ENCODE measurements at regions not wholly inside any gene's neighbourhood (a gene's known extent, or its start where the extent isn't known, plus 50 kb on each side); places are given as distances from the start of the nearest gene placed in this dataset.

DNA sequence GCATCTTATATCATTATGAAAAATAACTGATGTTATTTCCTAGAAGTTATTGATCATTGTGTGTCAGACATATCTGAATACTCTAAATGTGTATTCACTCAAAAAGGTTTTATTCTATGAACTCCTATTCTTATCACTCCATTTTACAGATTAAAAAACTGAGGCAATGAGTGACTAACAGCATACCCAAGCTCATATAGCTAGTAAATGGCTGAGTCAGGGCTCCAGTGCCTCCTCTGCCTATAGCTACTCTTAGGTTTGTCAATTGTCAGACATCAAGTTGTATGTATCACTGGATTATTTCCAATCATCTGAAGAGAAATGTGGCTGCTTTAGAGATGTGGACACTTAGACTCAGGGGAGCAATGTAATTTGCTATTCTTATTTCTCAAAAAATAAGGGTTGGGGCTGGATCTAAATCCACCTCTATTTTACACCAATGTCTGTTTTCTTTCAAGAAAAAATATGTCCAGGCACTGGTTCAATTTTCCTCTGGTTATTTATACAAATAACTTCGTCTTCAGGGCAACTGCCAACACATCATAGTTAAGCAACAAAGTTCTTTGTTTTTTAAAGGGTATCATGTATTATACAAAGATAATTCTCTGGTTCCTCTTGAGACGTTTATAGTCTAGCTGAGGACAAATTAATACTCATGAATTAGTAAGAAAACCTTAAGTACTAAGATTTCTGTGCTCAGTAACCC lies 328.9 kb upstream of the MAF start:
- Histone ChIP-seq H4K20me1 (replicated peaks; ENCODE audit: control insufficient read depth, extremely low read depth, insufficient read depth, low read length) (no peaks in the 10 kb centered on the region), H3K4me3 (replicated peaks in 1 of 3; ENCODE audit: insufficient read depth in 1 of 3, low read depth in 1 of 3, low read length in 3 of 3) (no peak overlapping the region), H3K4me2 (ENCODE audit: insufficient read depth, low read length) (no peak overlapping the region), H3K79me2 (ENCODE audit: control insufficient read depth, insufficient read depth, low read length) (no peaks in the 10 kb centered on the region), H3K4me1 (ENCODE audit: control insufficient read depth, extremely low read depth, insufficient read depth, low read length) (no peaks in the 10 kb centered on the region), H3K9ac (replicated peaks; ENCODE audit: extremely low read depth, insufficient read depth, low read length) (no peak overlapping the region), H2AFZ (ENCODE audit: low read depth, low read length) (no peak overlapping the region), H3K9me1 (replicated peaks; ENCODE audit: control insufficient read depth, extremely low read depth, insufficient read depth, low read length) (no peaks in the 10 kb centered on the region), H3K27me3 (ENCODE audit: control insufficient read depth in 2 of 2, insufficient read depth in 2 of 2, low read length in 2 of 2) (no peaks in the 10 kb centered on the region), H3K9me3 (replicated peaks; ENCODE audit: control insufficient read depth, insufficient read depth, low read length) (peaks cover 2% of the 10 kb centered on the region), H3K27ac (ENCODE audit: insufficient read depth, low read depth, low read length) (no peak overlapping the region), H3K36me3 (ENCODE audit: control insufficient read depth in 2 of 2, extremely low read depth in 1 of 2, insufficient read depth in 2 of 2, low read length in 2 of 2) (no peaks in the 10 kb centered on the region)
- intact Hi-C loops (cut with micrococcal nuclease): no loop called here
- DNase-seq (ENCODE audit: low read depth, low spot score) (no peak), FAIRE-seq (no peak)
- CTCF ChIA-PET: no interaction called here
- POLR2A ChIA-PET: no interaction called here
- BruUV-seq (replicated peaks): no TSS peak
- TF ChIP-seq, protein P1, sequence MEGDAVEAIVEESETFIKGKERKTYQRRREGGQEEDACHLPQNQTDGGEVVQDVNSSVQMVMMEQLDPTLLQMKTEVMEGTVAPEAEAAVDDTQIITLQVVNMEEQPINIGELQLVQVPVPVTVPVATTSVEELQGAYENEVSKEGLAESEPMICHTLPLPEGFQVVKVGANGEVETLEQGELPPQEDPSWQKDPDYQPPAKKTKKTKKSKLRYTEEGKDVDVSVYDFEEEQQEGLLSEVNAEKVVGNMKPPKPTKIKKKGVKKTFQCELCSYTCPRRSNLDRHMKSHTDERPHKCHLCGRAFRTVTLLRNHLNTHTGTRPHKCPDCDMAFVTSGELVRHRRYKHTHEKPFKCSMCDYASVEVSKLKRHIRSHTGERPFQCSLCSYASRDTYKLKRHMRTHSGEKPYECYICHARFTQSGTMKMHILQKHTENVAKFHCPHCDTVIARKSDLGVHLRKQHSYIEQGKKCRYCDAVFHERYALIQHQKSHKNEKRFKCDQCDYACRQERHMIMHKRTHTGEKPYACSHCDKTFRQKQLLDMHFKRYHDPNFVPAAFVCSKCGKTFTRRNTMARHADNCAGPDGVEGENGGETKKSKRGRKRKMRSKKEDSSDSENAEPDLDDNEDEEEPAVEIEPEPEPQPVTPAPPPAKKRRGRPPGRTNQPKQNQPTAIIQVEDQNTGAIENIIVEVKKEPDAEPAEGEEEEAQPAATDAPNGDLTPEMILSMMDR (IDR thresholded peaks at IDR 0.05; ENCODE audit: extremely low read depth in 1 of 2, insufficient read depth in 1 of 2, low read depth in 1 of 2, low read length in 2 of 2): no peak
- no peak for TF ChIP-seq POLR2AphosphoS5 (IDR thresholded peaks at IDR 0.05; ENCODE audit: insufficient read depth, low read depth, low read length)
- TF ChIP-seq JUN (IDR thresholded peaks at IDR 0.05; ENCODE audit: borderline replicate concordance, insufficient read depth, insufficient read length, low read depth): no peak
- no peak for TF ChIP-seq GATA2 (IDR thresholded peaks at IDR 0.05; ENCODE audit: insufficient read depth, insufficient read length, low read depth, low read length)
- no peak for TF ChIP-seq POLR2A (IDR thresholded peaks at IDR 0.05; ENCODE audit: low read depth, low read length)
- TF ChIP-seq, protein P2, sequence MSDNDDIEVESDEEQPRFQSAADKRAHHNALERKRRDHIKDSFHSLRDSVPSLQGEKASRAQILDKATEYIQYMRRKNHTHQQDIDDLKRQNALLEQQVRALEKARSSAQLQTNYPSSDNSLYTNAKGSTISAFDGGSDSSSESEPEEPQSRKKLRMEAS (IDR thresholded peaks at IDR 0.05; ENCODE audit: insufficient read depth, insufficient read length): no peak
- TF ChIP-seq FOS (IDR thresholded peaks at IDR 0.05; ENCODE audit: borderline replicate concordance, insufficient read depth, low read length): no peak
- no peak for TF ChIP-seq EZH2 (IDR thresholded peaks at IDR 0.05; ENCODE audit: borderline replicate concordance, low read depth, low read length, severe bottlenecking)
- no peak for TF ChIP-seq MYC (IDR thresholded peaks at IDR 0.05; ENCODE audit: low read depth, low read length)
- dilution Hi-C loops (cut with MboI; ENCODE audit: extremely low pct_ligation_motif_present, low sequenced_read_pairs): no loop called here

Data from endothelial cell of umbilical vein (primary cell).